GM23338 (cell line): ENCODE measurements at regions not wholly inside any gene's neighbourhood (a gene's known extent, or its start where the extent isn't known, plus 50 kb on each side); places are given as distances from the start of the nearest gene placed in this dataset.

ENCODE experiments used
- ETS1 ChIP-seq: IDR thresholded peaks from 2 replicates; pipeline ENCODE4 v1.6.1; 2016; ENCODE audit warnings: antibody characterized with exemption
- EZH2 ChIP-seq: fragments of 200-600 bp; sonication (generic); IDR thresholded peaks from one replicate; pipeline ENCODE4 v1.8.0; 2017; ENCODE audit warnings: antibody characterized with exemption, mild to moderate bottlenecking, low read depth; ENCODE audit not compliant: unreplicated experiment
- EZH2phosphoT487 ChIP-seq: fragments of 200-600 bp; sonication (generic); IDR thresholded peaks from one replicate; pipeline ENCODE4 v1.8.1; 2018; ENCODE audit warnings: antibody characterized with exemption; ENCODE audit not compliant: unreplicated experiment
- JUNB ChIP-seq: IDR thresholded peaks from one replicate; pipeline ENCODE4 v1.6.1; 2016; ENCODE audit warnings: antibody characterized with exemption; ENCODE audit not compliant: unreplicated experiment
- POLR2AphosphoS5 ChIP-seq: IDR thresholded peaks from 2 replicates; pipeline ENCODE4 v1.6.1; 2016; ENCODE audit warnings: antibody characterized with exemption, low read depth
- TF ChIP-seq, protein P1 (sequence below), 2 experiments: fragments of 200-600 bp in 1 of 2; sonication (generic) in 1 of 2; conservative IDR thresholded peaks; 2 replicates each; pipeline versions ENCODE4 v1.5.1 to v1.6.1; 2016 to 2017; ENCODE audit warnings: antibody characterized with exemption in 2 of 2, low read depth in 2 of 2, mild to moderate bottlenecking in 2 of 2, moderate library complexity in 1 of 2
- TF ChIP-seq, protein P2 (sequence below): IDR thresholded peaks from one replicate; pipeline ENCODE4 v1.6.1; 2018; ENCODE audit warnings: antibody characterized with exemption; ENCODE audit not compliant: unreplicated experiment

- TF ChIP-seq, protein P1, sequence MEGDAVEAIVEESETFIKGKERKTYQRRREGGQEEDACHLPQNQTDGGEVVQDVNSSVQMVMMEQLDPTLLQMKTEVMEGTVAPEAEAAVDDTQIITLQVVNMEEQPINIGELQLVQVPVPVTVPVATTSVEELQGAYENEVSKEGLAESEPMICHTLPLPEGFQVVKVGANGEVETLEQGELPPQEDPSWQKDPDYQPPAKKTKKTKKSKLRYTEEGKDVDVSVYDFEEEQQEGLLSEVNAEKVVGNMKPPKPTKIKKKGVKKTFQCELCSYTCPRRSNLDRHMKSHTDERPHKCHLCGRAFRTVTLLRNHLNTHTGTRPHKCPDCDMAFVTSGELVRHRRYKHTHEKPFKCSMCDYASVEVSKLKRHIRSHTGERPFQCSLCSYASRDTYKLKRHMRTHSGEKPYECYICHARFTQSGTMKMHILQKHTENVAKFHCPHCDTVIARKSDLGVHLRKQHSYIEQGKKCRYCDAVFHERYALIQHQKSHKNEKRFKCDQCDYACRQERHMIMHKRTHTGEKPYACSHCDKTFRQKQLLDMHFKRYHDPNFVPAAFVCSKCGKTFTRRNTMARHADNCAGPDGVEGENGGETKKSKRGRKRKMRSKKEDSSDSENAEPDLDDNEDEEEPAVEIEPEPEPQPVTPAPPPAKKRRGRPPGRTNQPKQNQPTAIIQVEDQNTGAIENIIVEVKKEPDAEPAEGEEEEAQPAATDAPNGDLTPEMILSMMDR (conservative IDR thresholded peaks at IDR 0.05; ENCODE audit: low read depth in 2 of 2): no peak
- no peak for TF ChIP-seq EZH2phosphoT487
- TF ChIP-seq, protein P2, sequence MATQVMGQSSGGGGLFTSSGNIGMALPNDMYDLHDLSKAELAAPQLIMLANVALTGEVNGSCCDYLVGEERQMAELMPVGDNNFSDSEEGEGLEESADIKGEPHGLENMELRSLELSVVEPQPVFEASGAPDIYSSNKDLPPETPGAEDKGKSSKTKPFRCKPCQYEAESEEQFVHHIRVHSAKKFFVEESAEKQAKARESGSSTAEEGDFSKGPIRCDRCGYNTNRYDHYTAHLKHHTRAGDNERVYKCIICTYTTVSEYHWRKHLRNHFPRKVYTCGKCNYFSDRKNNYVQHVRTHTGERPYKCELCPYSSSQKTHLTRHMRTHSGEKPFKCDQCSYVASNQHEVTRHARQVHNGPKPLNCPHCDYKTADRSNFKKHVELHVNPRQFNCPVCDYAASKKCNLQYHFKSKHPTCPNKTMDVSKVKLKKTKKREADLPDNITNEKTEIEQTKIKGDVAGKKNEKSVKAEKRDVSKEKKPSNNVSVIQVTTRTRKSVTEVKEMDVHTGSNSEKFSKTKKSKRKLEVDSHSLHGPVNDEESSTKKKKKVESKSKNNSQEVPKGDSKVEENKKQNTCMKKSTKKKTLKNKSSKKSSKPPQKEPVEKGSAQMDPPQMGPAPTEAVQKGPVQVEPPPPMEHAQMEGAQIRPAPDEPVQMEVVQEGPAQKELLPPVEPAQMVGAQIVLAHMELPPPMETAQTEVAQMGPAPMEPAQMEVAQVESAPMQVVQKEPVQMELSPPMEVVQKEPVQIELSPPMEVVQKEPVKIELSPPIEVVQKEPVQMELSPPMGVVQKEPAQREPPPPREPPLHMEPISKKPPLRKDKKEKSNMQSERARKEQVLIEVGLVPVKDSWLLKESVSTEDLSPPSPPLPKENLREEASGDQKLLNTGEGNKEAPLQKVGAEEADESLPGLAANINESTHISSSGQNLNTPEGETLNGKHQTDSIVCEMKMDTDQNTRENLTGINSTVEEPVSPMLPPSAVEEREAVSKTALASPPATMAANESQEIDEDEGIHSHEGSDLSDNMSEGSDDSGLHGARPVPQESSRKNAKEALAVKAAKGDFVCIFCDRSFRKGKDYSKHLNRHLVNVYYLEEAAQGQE: no peak
- TF ChIP-seq JUNB: no peak
- TF ChIP-seq ETS1: no peak
- no peak for TF ChIP-seq EZH2
- TF ChIP-seq POLR2AphosphoS5: no peak
Observed at GRCh38 chr13:86476656-86477055, 677.4 kb upstream of the SLITRK6 start.
